Right ventricle myocardium inferior (tissue), 1 donor: ENCODE measurements at regions not wholly inside any gene's neighbourhood (a gene's known extent, or its start where the extent isn't known, plus 50 kb on each side); places are given as distances from the start of the nearest gene placed in this dataset.
"Not testable (repeated sequence)": the region's sequence is repeated elsewhere in the genome, so short reads cannot be mapped to it uniquely, and the experiment has no call there.

Experiments
- ATAC-seq: fragments of 200-7000 bp; cut with Tn5 transposase; one replicate; pipeline ENCODE4 v1.9.1; 2020; ENCODE audit warnings: mild to moderate bottlenecking, moderate library complexity
- DNase-seq: peaks from one replicate; pipeline ENCODE4 v3.0.0; 2021; ENCODE audit errors: missing footprints
- intact Hi-C: fragments of 100-400 bp; cut with DNase I; formaldehyde crosslinking; loops from one replicate; pipeline ENCODE4 v1.11.0; 2022
- donor health status: DM: no; HTN: yes; CAD: no; lungs with severe emphysema.

GRCh38 chr9:75566813-75567212 lies 323.7 kb upstream of the PCSK5 start:
- ATAC-seq, intact Hi-C loops: not testable (repeated sequence)

GRCh38 chr9:75570538-75570937 lies 319.9 kb upstream of the PCSK5 start:
- intact Hi-C loops = no loop called here
- DNase-seq (no peak), ATAC-seq (no peak)

More at GRCh38 chr9:75566813-75567212, 323.7 kb upstream of the PCSK5 start:
- DNase-seq = not testable (repeated sequence)

GRCh38 chr9:75574569-75574968 lies 315.9 kb upstream of the PCSK5 start:
- ATAC-seq (no peak), DNase-seq (no peak)
- intact Hi-C loops = no loop called here

- DNase-seq (no peak), ATAC-seq (no peak)
- intact Hi-C loops = loop anchor here (10.0 kb wide), 1 partner anchor 68 kb away; no protein-coding TSS in a partner anchor
Observed at GRCh38 chr9:75582870-75583269, 307.6 kb upstream of the PCSK5 start.

- ATAC-seq (no peak), DNase-seq (no peak)
- intact Hi-C loops = loop anchor here (10.0 kb wide), 1 partner anchor 74 kb away; no protein-coding TSS in a partner anchor
Observed at GRCh38 chr9:75588808-75589207, 301.7 kb upstream of the PCSK5 start.

GRCh38 chr9:75589497-75589896 lies 301.0 kb upstream of the PCSK5 start:
- ATAC-seq = no peak
- intact Hi-C loops = loop anchor here (10.0 kb wide), 1 partner anchor 75 kb away; no protein-coding TSS in a partner anchor
- no peak for DNase-seq

GRCh38 chr9:75591972-75592371 lies 298.5 kb upstream of the PCSK5 start:
- peak; percentile 67 for ATAC-seq
- DNase-seq = no peak
- intact Hi-C loops = loop anchor here (10.0 kb wide), 1 partner anchor 327 kb away; no protein-coding TSS in a partner anchor

GRCh38 chr9:75592586-75592985 lies 297.9 kb upstream of the PCSK5 start:
- no peak for ATAC-seq
- no peak for DNase-seq
- intact Hi-C loops = loop anchor here (10.0 kb wide), 1 partner anchor 328 kb away; no protein-coding TSS in a partner anchor

- no peak for DNase-seq
- intact Hi-C loops = loop anchor here (2.0 to 10.0 kb wide), 2 partner anchors 55 to 329 kb away; no protein-coding TSS in a partner anchor
Observed at GRCh38 chr9:75593920-75594319, 296.6 kb upstream of the PCSK5 start.

GRCh38 chr9:75599126-75599525 lies 291.3 kb upstream of the PCSK5 start:
- ATAC-seq = no peak
- DNase-seq = no peak
- intact Hi-C loops = loop anchor here (10.0 kb wide), 1 partner anchor 334 kb away; no protein-coding TSS in a partner anchor

More at GRCh38 chr9:75593920-75594319, 296.6 kb upstream of the PCSK5 start:
- ATAC-seq = no peak

GRCh38 chr9:75601280-75601679 lies 289.2 kb upstream of the PCSK5 start:
- DNase-seq (no peak), ATAC-seq (no peak)
- intact Hi-C loops = loop anchor here (10.0 kb wide), 1 partner anchor 94 kb away; no protein-coding TSS in a partner anchor

GRCh38 chr9:75602060-75602459 lies 288.4 kb upstream of the PCSK5 start:
- intact Hi-C loops = loop anchor here (10.0 kb wide), 1 partner anchor 93 kb away; no protein-coding TSS in a partner anchor
- DNase-seq = no peak
- no peak for ATAC-seq

GRCh38 chr9:75604661-75605060 lies 285.8 kb upstream of the PCSK5 start:
- no peak for DNase-seq
- ATAC-seq = no peak
- intact Hi-C loops = loop anchor here (10.0 kb wide), 1 partner anchor 90 kb away; no protein-coding TSS in a partner anchor

- ATAC-seq (no peak), DNase-seq (no peak)
- intact Hi-C loops = loop anchor here (10.0 kb wide), 1 partner anchor 87 kb away; no protein-coding TSS in a partner anchor
Observed at GRCh38 chr9:75607521-75607920, 283.0 kb upstream of the PCSK5 start.

GRCh38 chr9:75609401-75609800 lies 281.1 kb upstream of the PCSK5 start:
- intact Hi-C loops = loop anchor here (10.0 kb wide), 1 partner anchor 85 kb away; no protein-coding TSS in a partner anchor
- DNase-seq = no peak

GRCh38 chr9:75610246-75610645 lies 280.2 kb upstream of the PCSK5 start:
- intact Hi-C loops = no loop called here
- no peak for ATAC-seq
- no peak for DNase-seq

More at GRCh38 chr9:75609401-75609800, 281.1 kb upstream of the PCSK5 start:
- ATAC-seq = no peak

GRCh38 chr9:75612205-75612604 lies 278.3 kb upstream of the PCSK5 start:
- intact Hi-C loops = no loop called here
- DNase-seq (no peak), ATAC-seq (no peak)

GRCh38 chr9:75612754-75613153 lies 277.7 kb upstream of the PCSK5 start:
- DNase-seq = no peak
- intact Hi-C loops = no loop called here
- no peak for ATAC-seq

GRCh38 chr9:75615284-75615683 lies 275.2 kb upstream of the PCSK5 start:
- no peak for DNase-seq
- ATAC-seq = no peak
- intact Hi-C loops = no loop called here

GRCh38 chr9:75616052-75616451 lies 274.4 kb upstream of the PCSK5 start:
- no peak for DNase-seq
- ATAC-seq = no peak
- intact Hi-C loops = no loop called here
